ENCODE measurements at regions not wholly inside any gene's neighbourhood (a gene's known extent, or its start where the extent isn't known, plus 50 kb on each side); places are given as distances from the start of the nearest gene placed in this dataset.

- Histone ChIP-seq H3K9ac (ENCODE audit: control insufficient read depth, extremely low read depth, insufficient read depth, low read length) (no peak overlapping the region), H3K9me3 (ENCODE audit: control insufficient read depth, low read depth, low read length) (no peaks in the 10 kb centered on the region), H3K4me2 (ENCODE audit: control insufficient read depth, extremely low read depth, insufficient read depth, low read depth, low read length) (no peak overlapping the region), H3K36me3 (ENCODE audit: control insufficient read depth in 2 of 2, extremely low read depth in 1 of 2, insufficient read depth in 2 of 2, low read length in 2 of 2) (no peaks in the 10 kb centered on the region), H3K4me1 (ENCODE audit: control insufficient read depth, extremely low read depth, insufficient read depth, low read length) (no peaks in the 10 kb centered on the region), H3K27me3 (ENCODE audit: control insufficient read depth, extremely low read depth, insufficient read depth, low read length) (no peaks in the 10 kb centered on the region), H3K9me1 (ENCODE audit: control insufficient read depth, extremely low read depth, insufficient read depth, low read length) (no peaks in the 10 kb centered on the region), H2AFZ (ENCODE audit: control insufficient read depth, low read length) (no peak overlapping the region), H3K79me2 (ENCODE audit: control insufficient read depth, insufficient read depth, low read length) (no peaks in the 10 kb centered on the region), H3K27ac (ENCODE audit: control insufficient read depth, insufficient read depth, low read length) (no peak overlapping the region), H4K20me1 (ENCODE audit: control insufficient read depth, extremely low read depth, insufficient read depth, low read length) (no peaks in the 10 kb centered on the region), H3K4me3 (ENCODE audit: control insufficient read depth in 2 of 3, extremely low read depth in 1 of 3, insufficient read depth in 2 of 3, low read depth in 1 of 3, low read length in 3 of 3) (no peak overlapping the region)
- dilution Hi-C loops (cut with MboI; ENCODE audit: extremely low pct_ligation_motif_present, low sequenced_read_pairs), result no loop called here
- no peak for DNase-seq (ENCODE audit: low read depth, low spot score)
- no peak for FAIRE-seq
- TF ChIP-seq CTCF (optimal IDR thresholded peaks at IDR 0.05 in 1 of 3, IDR thresholded peaks at IDR 0.05 in 1 of 3, conservative IDR thresholded peaks at IDR 0.05 in 1 of 3; ENCODE audit: extremely low read depth in 1 of 3, insufficient read depth in 2 of 3, low read length in 3 of 3) (no peak), EZH2 (IDR thresholded peaks at IDR 0.05; ENCODE audit: low read length) (no peak)
These were observed 733.0 kb downstream of the ZPLD1 start for GRCh38 chr3:103167850-103168249.

DNA sequence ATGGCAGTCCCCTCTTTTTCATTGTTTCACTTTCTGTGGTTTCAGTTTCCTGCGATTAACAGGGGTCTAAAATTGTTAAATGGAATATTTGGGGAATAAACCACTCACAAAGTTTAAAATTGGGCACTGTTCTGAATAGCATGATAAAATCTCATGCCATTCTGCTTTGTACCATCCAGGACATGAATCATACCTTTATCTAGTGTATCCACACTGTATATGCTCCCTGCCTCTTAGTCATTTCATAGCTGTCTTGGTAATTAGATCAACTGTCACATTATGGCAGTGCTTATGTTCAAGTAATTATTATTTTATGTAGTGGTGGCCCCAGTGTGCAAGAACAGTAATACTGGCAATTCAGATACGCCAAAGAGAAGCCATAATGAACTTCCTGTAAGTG lies 734.5 kb downstream of the ZPLD1 start:
- H3K27ac ChIP-seq (ENCODE audit: control insufficient read depth, insufficient read depth, low read length), result no peak overlapping the region
- no peak overlapping the region for H3K4me2 ChIP-seq (ENCODE audit: control insufficient read depth, extremely low read depth, insufficient read depth, low read depth, low read length)
- no peaks in the 10 kb centered on the region for H3K36me3 ChIP-seq (ENCODE audit: control insufficient read depth in 2 of 2, extremely low read depth in 1 of 2, insufficient read depth in 2 of 2, low read length in 2 of 2)

More for the DNA sequence above, 734.5 kb downstream of the ZPLD1 start:
- Histone ChIP-seq H3K9me1 (ENCODE audit: control insufficient read depth, extremely low read depth, insufficient read depth, low read length) (no peaks in the 10 kb centered on the region), H3K4me1 (ENCODE audit: control insufficient read depth, extremely low read depth, insufficient read depth, low read length) (no peaks in the 10 kb centered on the region), H2AFZ (ENCODE audit: control insufficient read depth, low read length) (no peak overlapping the region), H3K27me3 (ENCODE audit: control insufficient read depth, extremely low read depth, insufficient read depth, low read length) (no peaks in the 10 kb centered on the region), H3K9ac (ENCODE audit: control insufficient read depth, extremely low read depth, insufficient read depth, low read length) (no peak overlapping the region), H3K4me3 (ENCODE audit: control insufficient read depth in 2 of 3, extremely low read depth in 1 of 3, insufficient read depth in 2 of 3, low read depth in 1 of 3, low read length in 3 of 3) (no peak overlapping the region), H4K20me1 (ENCODE audit: control insufficient read depth, extremely low read depth, insufficient read depth, low read length) (no peaks in the 10 kb centered on the region), H3K9me3 (ENCODE audit: control insufficient read depth, low read depth, low read length) (no peaks in the 10 kb centered on the region), H3K79me2 (ENCODE audit: control insufficient read depth, insufficient read depth, low read length) (no peaks in the 10 kb centered on the region)
- DNase-seq (ENCODE audit: low read depth, low spot score) (no peak), FAIRE-seq (no peak)
- dilution Hi-C loops (cut with MboI; ENCODE audit: extremely low pct_ligation_motif_present, low sequenced_read_pairs), result no loop called here
- TF ChIP-seq CTCF (optimal IDR thresholded peaks at IDR 0.05 in 1 of 3, IDR thresholded peaks at IDR 0.05 in 1 of 3, conservative IDR thresholded peaks at IDR 0.05 in 1 of 3; ENCODE audit: extremely low read depth in 1 of 3, insufficient read depth in 2 of 3, low read length in 3 of 3), result no peak
- TF ChIP-seq EZH2 (IDR thresholded peaks at IDR 0.05; ENCODE audit: low read length), result no peak
